ENCODE measurements at regions not wholly inside any gene's neighbourhood (a gene's known extent, or its start where the extent isn't known, plus 50 kb on each side); places are given as distances from the start of the nearest gene placed in this dataset.

DNA sequence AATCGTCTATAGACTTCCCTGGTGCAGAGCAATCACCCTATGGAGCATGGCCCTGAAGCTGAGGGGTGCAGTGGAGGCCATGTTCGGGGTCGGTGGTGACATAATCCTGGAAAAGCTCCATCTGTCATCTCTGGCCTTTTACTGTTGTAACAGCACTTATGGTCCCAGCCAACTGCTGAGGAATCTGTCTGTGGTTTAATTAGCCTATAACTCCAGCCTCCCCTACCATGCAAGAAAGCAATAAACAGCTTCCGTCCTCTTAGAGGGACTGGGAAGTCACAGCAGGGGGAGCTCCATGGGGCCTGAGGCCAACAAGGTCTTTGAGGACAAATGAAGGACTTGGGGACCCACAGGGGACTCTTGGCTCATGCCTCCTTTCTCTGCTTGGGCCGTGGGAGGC, 159.1 kb upstream of the NECTIN1 start:
- FAIRE-seq, result no peak

DNA sequence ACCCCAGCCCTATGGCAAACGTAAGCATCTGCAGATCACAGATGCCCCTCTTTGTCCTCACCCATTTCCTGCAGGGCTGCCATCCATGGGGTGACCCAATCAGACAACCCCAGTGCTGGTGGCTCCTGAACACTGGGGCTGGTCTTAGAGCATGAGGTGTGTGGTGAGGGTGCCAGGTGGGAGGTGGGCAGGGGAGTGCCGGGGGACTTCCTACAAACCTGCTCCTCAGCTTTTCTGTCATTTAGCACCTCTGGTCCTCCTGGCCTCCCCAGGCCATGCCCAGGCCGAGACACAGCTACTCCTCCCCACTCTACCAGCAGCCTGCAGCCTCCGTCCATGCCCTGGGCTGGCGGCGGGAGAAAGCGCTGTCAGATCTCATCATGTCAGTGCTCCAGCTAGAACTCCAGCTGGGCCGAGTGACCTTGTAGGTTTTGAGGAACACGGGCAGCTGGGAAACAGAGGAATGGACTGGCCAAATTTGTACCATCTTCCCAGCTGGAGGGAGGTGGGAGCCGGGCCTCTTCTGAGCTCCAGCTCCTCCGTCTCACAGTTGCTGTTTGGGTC, 157.7 kb upstream of the NECTIN1 start:
- no peak for DNase-seq (ENCODE audit: low spot score)
- no peak for FAIRE-seq

More for the DNA sequence above, 159.1 kb upstream of the NECTIN1 start:
- no peak for DNase-seq (ENCODE audit: low spot score)

DNA sequence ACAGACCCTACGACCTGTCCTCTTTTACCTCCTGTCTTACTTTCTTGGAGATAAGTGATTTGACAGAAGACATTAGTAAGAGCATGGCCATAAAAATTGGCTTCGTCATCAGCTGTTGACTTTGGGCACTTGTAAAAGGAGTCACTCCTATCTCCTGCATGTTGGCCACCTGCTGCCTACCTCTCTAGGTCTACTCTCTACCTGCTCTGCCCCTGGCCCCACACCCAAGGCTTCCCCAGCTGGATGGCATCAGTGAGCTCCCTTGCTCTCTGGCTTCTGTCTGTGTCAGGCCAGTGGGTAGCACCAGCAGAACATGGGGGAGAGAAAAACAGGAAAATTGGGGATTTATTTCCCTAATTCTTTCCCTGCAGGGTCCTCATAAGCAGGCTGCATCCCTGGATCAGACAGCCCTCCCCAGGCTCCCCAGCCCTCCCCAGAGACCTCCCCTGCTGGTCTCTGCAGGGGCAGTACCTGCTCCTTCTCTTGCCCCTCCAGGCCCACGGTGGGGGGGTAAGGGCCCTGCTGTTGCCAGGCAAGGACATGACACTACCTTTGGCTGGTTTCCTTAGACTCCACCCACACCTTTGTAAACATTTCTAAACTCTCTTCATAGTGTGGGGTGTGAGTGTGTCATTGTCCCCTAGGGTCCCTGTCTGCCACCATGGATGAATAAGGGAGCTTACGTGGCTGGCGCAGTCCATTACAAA, 157.0 kb upstream of the NECTIN1 start:
- no peak for DNase-seq (ENCODE audit: low spot score)
- FAIRE-seq, result no peak

DNA sequence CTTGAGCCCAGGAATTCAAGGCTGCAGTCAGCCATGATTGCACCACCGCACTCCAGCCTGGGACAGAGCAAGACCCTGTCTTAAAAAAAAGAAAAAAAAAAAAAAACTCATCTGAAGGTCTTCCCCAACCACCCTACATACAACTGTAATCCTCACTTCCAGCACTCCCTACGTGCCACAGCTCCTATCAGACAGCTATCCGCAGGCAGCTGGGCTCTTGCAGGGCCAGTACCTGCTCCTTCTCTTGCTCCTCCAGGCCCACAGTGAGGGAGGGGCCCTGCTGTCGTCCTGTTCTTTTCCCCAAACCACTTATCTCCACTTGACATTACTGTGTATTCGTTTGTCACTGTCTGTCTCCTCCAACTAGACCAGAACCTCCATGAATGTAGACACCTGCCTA, 156.1 kb upstream of the NECTIN1 start:
- no peak for FAIRE-seq
- no peak for DNase-seq (ENCODE audit: low spot score)

DNA sequence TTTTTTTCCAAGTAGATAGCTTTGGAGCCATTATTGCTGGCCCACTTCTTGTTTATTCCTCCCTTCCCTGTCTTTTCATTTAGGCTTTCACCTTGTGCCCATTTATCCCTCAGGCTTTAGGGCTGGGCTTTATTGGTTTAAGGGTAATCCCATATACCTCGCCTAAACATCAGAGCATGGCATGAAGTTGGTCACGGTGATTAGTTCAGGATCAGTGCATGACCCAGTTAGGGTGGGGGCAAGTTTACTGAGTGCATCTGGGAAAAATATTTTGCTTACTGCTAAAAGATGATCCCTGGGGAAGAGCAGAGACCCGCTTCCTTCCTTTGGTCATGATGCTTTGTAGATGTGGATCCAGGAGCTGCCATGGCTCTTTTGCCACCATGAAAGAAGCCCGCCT, 153.3 kb upstream of the NECTIN1 start:
- no peak for DNase-seq (ENCODE audit: low spot score)
- FAIRE-seq, result no peak

DNA sequence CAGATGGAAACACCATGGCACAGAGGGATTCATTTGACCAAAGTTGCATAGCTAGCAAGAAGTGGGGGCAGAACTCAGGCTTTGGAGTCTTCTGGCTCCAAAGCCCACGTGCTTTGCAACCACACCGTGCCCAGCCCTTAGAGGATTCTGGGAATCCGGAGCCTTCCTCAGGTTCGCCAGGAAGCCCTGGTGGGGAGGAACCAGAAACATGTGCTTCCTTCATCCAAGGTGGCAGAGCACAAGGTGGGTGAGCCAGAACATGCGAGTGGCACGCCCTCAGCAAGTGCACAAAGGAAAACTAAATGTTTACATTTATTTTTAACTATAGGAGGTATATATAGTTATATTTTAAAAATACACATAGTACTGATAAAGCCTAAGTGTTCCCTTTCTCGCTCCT, 151.9 kb upstream of the NECTIN1 start:
- FAIRE-seq (no peak), DNase-seq (ENCODE audit: low spot score) (no peak)

DNA sequence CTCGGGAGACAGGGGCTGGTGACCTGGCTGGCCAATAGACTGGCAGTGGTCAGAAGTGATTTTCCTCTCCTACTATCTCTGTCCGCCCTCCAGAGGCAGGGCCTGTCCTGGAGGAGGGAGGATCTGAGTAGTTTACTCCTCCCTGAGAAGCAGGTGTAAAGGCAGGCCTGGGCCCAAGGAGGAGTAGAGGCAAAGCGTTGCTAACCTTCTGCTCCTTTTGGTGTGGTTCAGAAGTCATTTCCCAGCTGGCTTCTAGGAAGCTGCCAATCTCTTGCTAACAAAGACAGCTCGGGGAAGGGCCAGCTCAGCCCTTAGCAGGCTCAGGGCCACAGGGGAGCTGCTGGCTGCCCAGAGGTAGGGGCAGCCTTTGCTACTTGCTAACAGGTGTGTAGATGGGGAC, 151.1 kb upstream of the NECTIN1 start:
- FAIRE-seq (no peak), DNase-seq (ENCODE audit: low spot score) (no peak)

DNA sequence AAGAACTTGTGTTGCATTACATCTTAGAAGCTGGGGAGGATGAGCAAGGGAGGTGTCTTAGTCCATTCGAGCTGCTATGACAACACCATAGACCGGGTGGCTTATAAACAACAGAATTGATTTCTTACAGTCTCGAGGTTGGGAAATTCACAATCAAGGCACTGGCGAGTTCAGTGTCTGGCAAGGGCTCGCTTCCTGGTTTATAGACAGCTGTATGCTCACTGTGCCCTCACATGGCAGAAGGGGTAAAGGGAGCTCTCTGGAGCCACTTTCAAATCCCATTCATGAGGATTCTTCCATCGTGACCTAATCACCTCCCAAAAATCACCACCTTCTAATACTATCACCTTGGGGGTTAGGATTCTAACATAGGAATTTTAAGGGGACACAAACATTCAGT, 150.0 kb upstream of the NECTIN1 start:
- FAIRE-seq (no peak), DNase-seq (ENCODE audit: low spot score) (no peak)

DNA sequence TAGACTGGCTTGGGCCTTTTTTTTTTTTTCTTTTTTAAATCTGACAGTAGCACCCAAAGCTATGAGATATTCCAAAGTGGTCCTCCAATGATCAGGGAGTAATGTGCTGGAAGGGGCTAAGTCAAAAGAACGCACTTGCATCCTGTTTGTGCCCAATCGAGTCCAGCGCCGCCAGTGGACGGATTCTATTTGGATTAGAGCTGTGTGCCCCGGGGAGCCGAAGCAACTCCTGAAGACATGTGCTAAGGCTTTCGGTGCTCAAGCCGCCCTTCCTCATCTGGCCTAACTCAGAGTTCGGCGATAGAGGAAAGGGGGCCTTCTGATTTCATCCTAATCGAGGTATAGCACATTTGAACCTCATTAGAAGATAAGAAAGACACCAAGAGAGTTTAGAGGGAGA, 147.8 kb upstream of the NECTIN1 start:
- FAIRE-seq, result no peak
- DNase-seq (ENCODE audit: low spot score), result no peak

DNA sequence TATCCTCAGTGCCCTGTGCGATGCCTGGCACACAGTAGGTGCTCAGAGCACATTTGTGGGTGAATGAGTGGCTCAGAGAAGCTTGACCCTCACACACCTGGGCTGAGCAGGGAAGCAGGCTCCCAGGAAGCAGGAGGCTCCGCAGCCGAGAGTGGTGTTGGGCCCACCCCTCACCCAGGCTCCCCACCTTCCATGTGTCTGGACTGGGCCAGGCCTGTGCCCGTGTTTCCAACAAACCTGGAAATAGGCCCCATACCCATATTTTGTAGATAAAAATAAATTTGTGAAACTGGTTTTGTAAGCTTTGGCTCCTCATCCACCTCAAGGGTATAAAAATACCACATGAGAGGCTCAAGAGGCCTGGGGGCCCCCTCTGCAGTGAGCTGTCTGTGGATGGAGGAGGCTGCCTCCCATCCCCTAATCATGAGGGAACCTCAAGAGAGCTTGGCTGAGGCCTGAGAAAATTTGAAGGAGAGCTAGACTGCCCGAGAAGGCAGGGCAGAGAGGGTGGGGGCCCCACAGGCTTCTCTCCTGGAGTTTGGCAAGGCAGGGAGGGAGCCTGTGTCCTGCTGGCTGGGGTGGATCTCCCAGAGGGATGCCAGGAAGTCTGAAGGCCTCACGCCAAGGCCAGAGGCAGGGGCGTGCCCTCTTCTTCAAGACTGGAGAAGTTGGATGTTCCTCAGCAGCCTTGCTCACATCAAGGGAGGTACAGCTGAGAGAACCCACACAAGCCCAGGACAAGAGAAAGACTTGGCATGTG, 147.0 kb upstream of the NECTIN1 start:
- DNase-seq (ENCODE audit: low spot score), result no peak

DNA sequence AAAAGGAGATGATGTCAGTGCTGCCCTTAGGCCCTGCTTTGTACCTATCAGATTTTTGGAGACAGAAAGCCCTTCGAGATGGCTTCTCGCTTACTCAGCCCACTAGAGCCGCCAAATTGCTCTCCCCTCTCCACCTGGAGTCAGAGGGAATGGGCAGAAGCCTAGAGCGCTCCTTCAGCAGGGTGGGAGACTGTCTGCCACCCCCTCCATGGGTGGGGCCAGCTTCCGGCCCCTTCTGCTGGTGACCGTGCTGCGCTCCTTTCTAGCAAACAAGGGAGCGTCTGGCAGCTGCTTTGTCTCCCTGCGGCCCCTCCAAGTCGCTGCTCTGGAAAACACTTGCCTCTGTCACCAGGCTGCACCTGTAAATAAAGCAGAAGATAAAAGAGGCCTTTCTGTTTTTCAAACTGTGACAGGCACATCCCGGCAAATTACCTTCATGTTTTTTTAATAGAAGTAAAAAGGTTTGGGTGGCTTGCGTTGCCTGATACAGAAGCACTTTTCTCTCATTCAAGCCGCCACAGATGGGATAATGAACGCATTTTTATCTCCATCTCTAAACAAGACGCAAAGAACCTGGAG, 145.7 kb upstream of the NECTIN1 start:
- no peak for FAIRE-seq
- no peak for DNase-seq (ENCODE audit: low spot score)

More for the DNA sequence above, 147.0 kb upstream of the NECTIN1 start:
- no peak for FAIRE-seq

DNA sequence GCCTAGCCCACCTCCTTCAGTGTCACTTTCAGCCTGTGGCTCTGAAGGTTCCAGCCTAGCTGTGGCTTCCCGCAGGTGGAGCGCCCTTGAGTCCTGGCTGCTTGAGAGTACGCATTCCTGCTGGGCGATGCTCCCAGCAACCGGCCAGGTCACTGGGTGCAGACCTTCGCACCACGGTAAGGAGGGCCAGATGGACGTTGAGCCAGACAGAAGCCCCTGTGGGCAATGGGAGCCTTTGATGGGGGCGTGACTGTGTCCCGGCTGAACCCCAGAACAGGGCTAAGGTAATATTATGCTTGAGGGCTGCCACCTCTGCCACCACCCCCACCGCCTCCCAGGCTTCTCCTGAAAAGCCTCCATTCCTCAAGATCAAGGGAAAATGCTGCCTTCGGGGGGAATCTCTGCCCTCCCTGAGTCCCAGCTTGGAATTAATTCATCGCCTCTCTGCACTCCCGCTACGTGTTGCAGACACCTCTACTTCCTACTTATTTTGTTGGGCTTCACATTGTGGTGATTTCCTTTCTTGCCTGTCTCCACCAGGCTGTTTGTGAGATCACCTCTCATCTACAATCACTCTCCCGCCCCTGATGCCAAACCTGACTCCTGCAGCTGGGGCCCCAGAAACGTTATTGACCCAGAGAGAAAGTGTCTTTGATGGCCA, 144.9 kb upstream of the NECTIN1 start:
- FAIRE-seq (no peak), DNase-seq (ENCODE audit: low spot score) (no peak)

DNA sequence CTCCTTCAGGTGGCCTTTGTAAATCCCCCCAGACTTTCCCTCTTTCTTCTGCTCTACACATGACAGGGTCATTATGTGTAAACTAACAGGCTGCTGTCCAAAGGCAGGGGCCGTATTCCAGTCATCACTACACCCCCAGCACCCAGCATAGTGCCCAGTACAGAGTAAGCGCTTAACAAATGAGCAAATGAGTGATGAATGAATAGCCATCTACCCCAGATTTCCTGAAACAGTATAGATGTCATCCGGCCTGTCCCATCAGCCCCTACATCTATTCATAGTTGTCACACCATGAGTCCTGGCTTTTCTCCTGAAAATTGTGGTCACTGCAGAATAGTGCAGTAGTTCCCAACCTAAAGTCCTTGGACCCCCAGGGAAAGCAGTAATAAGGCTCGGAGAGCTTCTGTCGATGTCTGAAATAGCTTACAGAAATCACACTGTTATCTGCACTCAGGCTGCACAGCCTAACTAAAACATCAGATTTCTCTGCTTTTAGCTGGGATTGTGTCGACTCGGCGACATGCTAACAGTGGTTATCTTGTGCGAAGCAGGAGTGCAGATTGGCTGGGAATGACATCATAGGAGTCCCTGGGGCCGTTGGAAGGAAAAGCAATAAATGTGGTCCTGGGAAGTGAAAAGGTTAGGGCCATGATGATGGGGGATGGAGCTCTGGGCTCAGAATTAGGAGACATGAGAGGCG, 143.8 kb upstream of the NECTIN1 start:
- FAIRE-seq (no peak), DNase-seq (ENCODE audit: low spot score) (no peak)

DNA sequence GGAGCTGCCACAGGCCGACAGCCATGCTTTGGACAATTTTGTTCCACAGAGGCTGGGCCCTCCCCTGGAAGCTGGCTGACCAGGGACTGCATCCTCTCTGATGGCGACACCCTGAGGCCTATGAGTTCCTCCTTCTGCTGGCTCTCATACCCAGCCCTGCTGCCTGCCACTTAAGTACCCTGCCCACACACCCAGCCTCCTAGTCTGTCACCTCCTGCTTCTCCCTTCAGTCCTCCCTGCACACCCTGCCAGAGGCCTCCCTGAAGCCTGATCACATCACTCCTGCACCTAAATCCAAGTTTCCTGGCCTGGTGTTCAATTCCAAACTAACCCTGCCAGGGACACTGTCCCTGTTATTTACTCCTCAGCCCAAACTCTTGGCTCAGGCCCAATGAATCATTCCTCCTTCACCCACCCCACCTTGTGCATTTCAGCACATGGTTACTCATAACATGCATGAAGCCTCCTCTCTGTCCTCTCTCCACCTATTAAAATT, 136.7 kb upstream of the NECTIN1 start:
- FAIRE-seq (no peak), DNase-seq (ENCODE audit: low spot score) (no peak)

DNA sequence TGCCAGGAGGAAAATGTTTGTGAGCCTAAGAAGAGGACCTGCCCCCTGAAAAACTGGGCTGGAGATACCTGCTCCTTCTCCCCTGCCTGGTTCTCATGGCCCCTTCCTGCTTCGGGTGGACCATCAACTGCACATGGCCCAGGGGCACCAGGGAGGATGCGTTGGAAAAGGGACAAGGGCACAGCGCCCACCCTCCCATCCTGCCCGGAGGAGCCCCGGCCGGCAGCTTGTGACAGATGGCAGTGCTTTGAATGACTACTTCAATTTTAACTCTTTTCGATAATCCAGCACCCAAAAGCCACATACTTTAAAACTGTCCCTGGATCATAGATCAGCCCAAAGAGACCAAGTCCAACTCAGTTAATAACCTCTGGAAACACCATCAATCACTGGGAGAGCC, 135.8 kb upstream of the NECTIN1 start:
- FAIRE-seq (no peak), DNase-seq (ENCODE audit: low spot score) (no peak)

DNA sequence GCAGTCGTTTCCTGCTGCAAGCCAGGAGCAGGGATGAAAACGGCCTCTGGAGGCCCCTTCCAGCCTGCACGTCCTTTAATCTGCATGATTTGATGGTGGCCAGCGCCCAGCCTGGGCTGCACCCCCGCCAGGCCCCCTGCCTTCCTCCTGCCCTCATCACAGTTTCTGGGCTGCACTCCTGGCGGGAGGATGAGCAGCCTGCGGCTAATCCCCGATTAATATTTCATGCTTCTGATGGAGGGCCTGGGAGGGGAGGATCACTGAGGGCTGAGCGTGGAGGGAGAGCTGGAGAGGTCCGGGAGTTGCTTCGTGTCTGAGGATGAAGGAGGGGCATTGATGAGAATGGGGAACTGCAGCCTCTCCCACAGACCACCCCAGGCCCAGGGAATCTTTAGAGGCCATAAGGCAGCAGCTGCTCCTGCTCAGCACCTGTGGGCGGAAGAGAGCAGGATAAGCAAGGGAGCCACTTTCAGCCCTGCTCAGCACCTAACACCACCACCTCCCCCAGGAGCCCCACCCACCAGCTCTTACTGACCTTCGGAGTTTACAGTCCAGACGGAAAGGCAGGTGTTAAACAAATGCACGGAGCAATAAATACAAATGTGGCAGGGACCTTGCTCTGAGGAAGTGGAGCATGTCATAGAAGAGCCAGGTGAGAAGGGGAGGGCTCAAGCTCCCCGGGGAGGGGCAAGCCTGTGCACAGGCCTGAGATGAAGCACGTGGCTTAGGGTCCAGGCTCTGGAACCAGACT, 135.0 kb upstream of the NECTIN1 start:
- DNase-seq (ENCODE audit: low spot score), result no peak
- FAIRE-seq, result no peak

DNA sequence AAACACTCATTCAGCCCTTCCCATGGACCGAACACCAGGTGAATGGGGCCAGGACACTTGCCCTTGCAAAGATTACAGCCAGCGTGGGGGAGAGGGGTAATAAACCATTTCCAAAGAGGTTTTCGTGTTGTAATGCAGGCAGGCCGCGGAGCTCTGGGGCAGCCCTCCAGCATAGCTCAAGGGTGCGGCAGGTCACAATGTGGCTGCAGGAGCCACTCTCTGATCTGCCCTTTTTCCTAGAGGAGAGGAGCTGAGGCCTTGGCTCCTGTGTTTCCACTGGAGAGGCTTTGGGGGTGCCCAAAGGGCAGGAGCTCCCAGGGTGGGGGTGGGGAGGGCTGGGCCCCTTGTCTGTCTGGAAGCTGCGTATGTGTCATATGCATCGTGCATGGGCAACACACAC, 134.2 kb upstream of the NECTIN1 start:
- no peak for FAIRE-seq
- no peak for DNase-seq (ENCODE audit: low spot score)

DNA sequence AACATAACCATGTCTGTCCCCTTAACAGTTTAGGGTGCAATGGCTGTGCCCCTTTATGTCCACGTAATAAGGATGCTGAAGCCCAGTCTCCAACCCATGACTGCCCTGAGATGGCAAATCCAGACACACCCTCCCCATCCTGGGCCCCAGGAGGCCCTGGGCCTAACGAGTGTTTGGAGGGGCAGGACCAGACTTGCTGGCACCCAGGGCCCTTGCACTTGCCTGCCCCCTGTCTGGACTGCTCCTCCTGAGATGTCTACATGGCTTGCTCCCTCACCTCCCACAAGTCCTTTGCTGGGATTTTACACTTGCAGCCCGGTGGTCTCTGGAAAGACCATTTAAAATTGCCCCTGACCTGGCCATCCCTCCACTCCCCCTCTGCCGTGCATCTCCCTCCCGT, 132.2 kb upstream of the NECTIN1 start:
- DNase-seq (ENCODE audit: low spot score) (no peak), FAIRE-seq (no peak)

DNA sequence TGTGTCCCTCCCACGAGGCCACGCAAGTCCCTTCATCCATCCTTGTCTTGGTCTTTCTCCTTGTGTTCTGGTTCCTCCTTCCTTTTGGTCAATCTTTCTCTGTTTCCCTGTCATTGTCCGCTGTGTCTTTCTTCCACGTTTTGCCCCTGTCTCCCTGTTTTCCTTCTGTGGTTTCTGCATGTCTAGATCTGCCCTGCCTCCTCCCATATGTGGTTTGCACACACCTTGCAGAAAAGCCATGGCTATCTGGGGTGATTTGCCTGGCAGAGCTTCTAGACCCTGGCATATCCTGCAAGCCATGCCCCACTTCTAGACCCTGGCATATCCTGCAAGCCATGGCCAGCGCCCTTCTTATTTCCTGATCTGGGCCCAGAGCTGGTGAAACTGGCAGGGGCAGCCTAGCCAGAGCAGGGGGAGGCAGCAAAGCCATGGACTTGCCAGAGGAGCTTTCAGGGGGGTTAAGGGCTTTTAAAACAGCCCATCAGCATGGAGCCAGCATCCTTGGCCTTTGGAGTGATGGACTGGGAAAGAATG, 131.6 kb upstream of the NECTIN1 start:
- no peak for FAIRE-seq
- DNase-seq (ENCODE audit: low spot score), result no peak

DNA sequence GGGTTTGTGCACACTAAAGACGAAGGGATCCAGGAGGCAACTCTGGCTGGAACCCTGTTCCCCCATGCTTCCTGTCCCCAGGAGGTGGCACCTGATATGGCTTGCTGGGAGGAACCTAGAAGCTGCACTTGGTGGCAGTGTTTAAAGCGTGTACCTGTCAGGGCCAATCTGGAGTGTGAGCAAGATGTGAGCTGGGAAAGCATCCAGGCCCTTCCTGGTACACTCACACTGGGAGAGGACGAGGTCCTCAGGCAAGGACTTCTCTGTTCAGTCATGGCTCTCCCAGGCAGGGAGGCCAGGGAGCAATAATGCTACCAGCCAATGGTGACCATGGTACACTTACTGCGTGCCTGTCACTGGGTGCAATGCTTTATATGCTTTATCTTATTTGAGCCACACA, 130.7 kb upstream of the NECTIN1 start:
- DNase-seq (ENCODE audit: low spot score) (no peak), FAIRE-seq (no peak)

All from RCC 7860 (cell line).